ENCODE measurements at regions not wholly inside any gene's neighbourhood (a gene's known extent, or its start where the extent isn't known, plus 50 kb on each side); places are given as distances from the start of the nearest gene placed in this dataset.

GRCh38 chr20:6685626-6686025, 81.9 kb upstream of the BMP2 start (continued):
- TF ChIP-seq CHD7 (IDR thresholded peaks at IDR 0.05; ENCODE audit: insufficient replicate concordance, low read length) (no peak), ATF2 (IDR thresholded peaks at IDR 0.05; ENCODE audit: low read length) (no peak), POU5F1 (IDR thresholded peaks at IDR 0.05; ENCODE audit: low read depth, low read length) (no peak), SRF (IDR thresholded peaks at IDR 0.05; ENCODE audit: low read depth, low read length) (no peak), CHD1 (IDR thresholded peaks at IDR 0.05; ENCODE audit: low read depth, low read length) (no peak), HDAC2 (IDR thresholded peaks at IDR 0.05; ENCODE audit: borderline replicate concordance in 1 of 2, low read depth in 2 of 2, low read length in 2 of 2) (no peak), KDM4A (IDR thresholded peaks at IDR 0.05; ENCODE audit: low read depth, low read length, severe bottlenecking) (no peak), CBX5 (IDR thresholded peaks at IDR 0.05; ENCODE audit: low read depth, low read length) (no peak)
- TF ChIP-seq, protein P1, sequence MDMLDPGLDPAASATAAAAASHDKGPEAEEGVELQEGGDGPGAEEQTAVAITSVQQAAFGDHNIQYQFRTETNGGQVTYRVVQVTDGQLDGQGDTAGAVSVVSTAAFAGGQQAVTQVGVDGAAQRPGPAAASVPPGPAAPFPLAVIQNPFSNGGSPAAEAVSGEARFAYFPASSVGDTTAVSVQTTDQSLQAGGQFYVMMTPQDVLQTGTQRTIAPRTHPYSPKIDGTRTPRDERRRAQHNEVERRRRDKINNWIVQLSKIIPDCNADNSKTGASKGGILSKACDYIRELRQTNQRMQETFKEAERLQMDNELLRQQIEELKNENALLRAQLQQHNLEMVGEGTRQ (IDR thresholded peaks at IDR 0.05; ENCODE audit: low read length) = no peak
